ENCODE measurements at regions not wholly inside any gene's neighbourhood (a gene's known extent, or its start where the extent isn't known, plus 50 kb on each side); places are given as distances from the start of the nearest gene placed in this dataset.

- Histone ChIP-seq H4K20me1 (replicated peaks in 1 of 2; ENCODE audit: control insufficient read depth in 1 of 2, insufficient read depth in 2 of 2, low read length in 2 of 2) (no peaks in the 10 kb centered on the region), H3K79me2 (ENCODE audit: control insufficient read depth in 1 of 2, insufficient read depth in 2 of 2, low read length in 2 of 2) (no peaks in the 10 kb centered on the region), H2BK120ac (replicated peaks; ENCODE audit: low read depth, low read length) (no peak overlapping the region), H3K79me1 (ENCODE audit: low read depth, low read length) (no peaks in the 10 kb centered on the region), H3K36me3 (ENCODE audit: control insufficient read depth in 2 of 4, insufficient read depth in 4 of 4, low read length in 3 of 4) (no peaks in the 10 kb centered on the region), H3K23ac (ENCODE audit: insufficient read length) (no peak overlapping the region), H3K4me1 (replicated peaks in 1 of 4; ENCODE audit: control insufficient read depth in 3 of 4, insufficient read depth in 4 of 4, low read length in 3 of 4) (peaks cover 0 to 9% (median 3%) of the 10 kb centered on the region in 4 experiments; a peak in 4 of 7 replicates), H3K14ac (ENCODE audit: insufficient read length) (no peak overlapping the region), H3K27me3 (replicated peaks in 1 of 4; ENCODE audit: control insufficient read depth in 3 of 4, extremely low read depth in 1 of 4, insufficient read depth in 3 of 4, low read length in 3 of 4) (no peaks in the 10 kb centered on the region; a peak in 1 of 7 replicates), H4K91ac (replicated peaks; ENCODE audit: insufficient read length, low read length) (no peak overlapping the region), H2BK20ac (ENCODE audit: low read length) (no peak overlapping the region), H3K4me3 (ENCODE audit: extremely low read depth in 1 of 4, insufficient read depth in 2 of 4, low read depth in 3 of 4, low read length in 4 of 4) (no peak overlapping the region), H2BK5ac (ENCODE audit: low read depth, low read length) (no peak overlapping the region), H3K9me3 (ENCODE audit: insufficient read depth in 2 of 2, low read depth in 1 of 2, low read length in 1 of 2) (no peaks in the 10 kb centered on the region; a peak in 1 of 4 replicates), H3K4me2 (ENCODE audit: insufficient read depth in 1 of 2, low read depth in 2 of 2, low read length in 2 of 2) (no peak overlapping the region), H2BK12ac (ENCODE audit: low read depth, low read length) (no peak overlapping the region), H2BK15ac (ENCODE audit: low read length) (no peak overlapping the region), H4K5ac (ENCODE audit: insufficient read length, low read depth, low read length) (no peak overlapping the region), H3K27ac (ENCODE audit: low read depth, low read length) (no peak overlapping the region), H2AK5ac (ENCODE audit: low read depth, low read length) (no peak overlapping the region), H3K23me2 (ENCODE audit: low read depth, low read length) (no peaks in the 10 kb centered on the region), H3K4ac (replicated peaks; ENCODE audit: insufficient read length, low read depth, low read length) (no peak overlapping the region), H3K56ac (replicated peaks; ENCODE audit: insufficient read length, low read depth, low read length) (no peak overlapping the region), H2AFZ (ENCODE audit: low read length) (no peak overlapping the region), H3K18ac (ENCODE audit: extremely low read depth, low read length) (no peak overlapping the region), H3K9ac (replicated peaks in 1 of 4; ENCODE audit: extremely low read depth in 1 of 4, low read depth in 3 of 4, low read length in 3 of 4) (no peak overlapping the region), H4K8ac (ENCODE audit: extremely low read depth, insufficient read depth, low read length) (no peak overlapping the region)
- WGBS, 2 experiments (ENCODE audit: extremely low coverage in 1 of 2, insufficient coverage in 1 of 2, insufficient read length in 1 of 2, insufficient replicate concordance in 2 of 2, low coverage in 1 of 2, low lambda C conversion rate in 2 of 2, missing lambda C conversion rate in 1 of 2): 98% methylated on average over 12 of the region's 12 CpGs; no CpG with 5 or more reads in 1 of the 2 experiments
- POLR2A ChIA-PET (ENCODE audit: partially characterized antibody): no interaction called here
- TF ChIP-seq E2F6 (IDR thresholded peaks at IDR 0.05): no peak
- no peak for TF ChIP-seq SIX5 (IDR thresholded peaks at IDR 0.05; ENCODE audit: low read depth, low read length)
- TF ChIP-seq CHD2 (IDR thresholded peaks at IDR 0.05; ENCODE audit: low read length): no peak
- TF ChIP-seq KDM1A (IDR thresholded peaks at IDR 0.05; ENCODE audit: borderline replicate concordance, low read length): no peak
- TF ChIP-seq SIN3A (conservative IDR thresholded peaks at IDR 0.05 in 1 of 2, IDR thresholded peaks at IDR 0.05 in 1 of 2; ENCODE audit: low read depth in 1 of 2, low read length in 2 of 2): no peak
- no peak for TF ChIP-seq CEBPB (IDR thresholded peaks at IDR 0.05; ENCODE audit: low read depth, low read length)
- TF ChIP-seq KDM4A (IDR thresholded peaks at IDR 0.05; ENCODE audit: low read depth, low read length, severe bottlenecking): no peak
- no peak for TF ChIP-seq EZH2 (IDR thresholded peaks at IDR 0.05; ENCODE audit: low read depth, low read length, severe bottlenecking)
- TF ChIP-seq POLR2AphosphoS5 (IDR thresholded peaks at IDR 0.05; ENCODE audit: low read depth, low read length): no peak
- CTCF ChIA-PET (ENCODE audit: partially characterized antibody): interaction anchor here (1.2 to 1.3 kb wide), 3 partner anchors 15 to 86 kb away, joined by 3 to 5 read pairs (median 3); no protein-coding TSS in a partner anchor
- DNase-seq (ENCODE audit: low read depth in 1 of 2, low spot score in 2 of 2) (no peak), FAIRE-seq (no peak)
These were observed 54.4 kb upstream of the SEPTIN5 start for GRCh38 chr22:19659805-19660345.

All from H1 (cell line).